ENCODE measurements at regions not wholly inside any gene's neighbourhood (a gene's known extent, or its start where the extent isn't known, plus 50 kb on each side); places are given as distances from the start of the nearest gene placed in this dataset.

GRCh38 chr5:113719549-113719948 is 206.1 kb downstream of the YTHDC2 start:
- no peak for DNase-seq (ENCODE audit: low read depth)
- no peak overlapping the region for H3K4me3 ChIP-seq (ENCODE audit: low read depth, low read length)
- TF ChIP-seq, protein P1, sequence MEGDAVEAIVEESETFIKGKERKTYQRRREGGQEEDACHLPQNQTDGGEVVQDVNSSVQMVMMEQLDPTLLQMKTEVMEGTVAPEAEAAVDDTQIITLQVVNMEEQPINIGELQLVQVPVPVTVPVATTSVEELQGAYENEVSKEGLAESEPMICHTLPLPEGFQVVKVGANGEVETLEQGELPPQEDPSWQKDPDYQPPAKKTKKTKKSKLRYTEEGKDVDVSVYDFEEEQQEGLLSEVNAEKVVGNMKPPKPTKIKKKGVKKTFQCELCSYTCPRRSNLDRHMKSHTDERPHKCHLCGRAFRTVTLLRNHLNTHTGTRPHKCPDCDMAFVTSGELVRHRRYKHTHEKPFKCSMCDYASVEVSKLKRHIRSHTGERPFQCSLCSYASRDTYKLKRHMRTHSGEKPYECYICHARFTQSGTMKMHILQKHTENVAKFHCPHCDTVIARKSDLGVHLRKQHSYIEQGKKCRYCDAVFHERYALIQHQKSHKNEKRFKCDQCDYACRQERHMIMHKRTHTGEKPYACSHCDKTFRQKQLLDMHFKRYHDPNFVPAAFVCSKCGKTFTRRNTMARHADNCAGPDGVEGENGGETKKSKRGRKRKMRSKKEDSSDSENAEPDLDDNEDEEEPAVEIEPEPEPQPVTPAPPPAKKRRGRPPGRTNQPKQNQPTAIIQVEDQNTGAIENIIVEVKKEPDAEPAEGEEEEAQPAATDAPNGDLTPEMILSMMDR (IDR thresholded peaks at IDR 0.05; ENCODE audit: control insufficient read depth, extremely low read depth, insufficient read depth), result no peak

DNA sequence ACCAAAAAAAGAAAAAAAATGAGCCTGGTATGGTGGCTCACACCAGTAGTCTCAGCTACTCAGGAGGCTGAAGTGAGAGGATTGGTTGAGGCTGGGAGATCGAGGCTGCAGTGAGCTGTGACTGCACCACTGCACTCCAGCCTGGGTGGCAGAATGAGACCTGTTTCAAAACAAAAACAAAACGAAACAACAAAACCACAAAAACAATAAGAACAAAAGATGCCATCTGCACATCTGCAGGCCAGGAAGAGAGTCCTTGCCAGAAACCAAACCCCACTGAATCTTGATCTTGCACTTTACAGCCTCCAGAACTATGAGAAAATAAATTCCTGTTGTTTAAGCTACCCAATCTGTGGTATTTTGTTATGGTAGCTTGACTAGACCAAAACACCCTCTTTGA is 207.7 kb downstream of the YTHDC2 start:
- no peak for DNase-seq (ENCODE audit: low read depth)
- TF ChIP-seq, protein P1 (IDR thresholded peaks at IDR 0.05; ENCODE audit: control insufficient read depth, extremely low read depth, insufficient read depth), result no peak
- H3K4me3 ChIP-seq (ENCODE audit: low read depth, low read length), result no peak overlapping the region

- no peak overlapping the region for H3K4me3 ChIP-seq (ENCODE audit: low read depth, low read length)
- no peak for DNase-seq (ENCODE audit: low read depth)
- TF ChIP-seq, protein P1 (IDR thresholded peaks at IDR 0.05; ENCODE audit: control insufficient read depth, extremely low read depth, insufficient read depth), result no peak
Observed at GRCh38 chr5:113723021-113723420, 209.5 kb downstream of the YTHDC2 start.

DNA sequence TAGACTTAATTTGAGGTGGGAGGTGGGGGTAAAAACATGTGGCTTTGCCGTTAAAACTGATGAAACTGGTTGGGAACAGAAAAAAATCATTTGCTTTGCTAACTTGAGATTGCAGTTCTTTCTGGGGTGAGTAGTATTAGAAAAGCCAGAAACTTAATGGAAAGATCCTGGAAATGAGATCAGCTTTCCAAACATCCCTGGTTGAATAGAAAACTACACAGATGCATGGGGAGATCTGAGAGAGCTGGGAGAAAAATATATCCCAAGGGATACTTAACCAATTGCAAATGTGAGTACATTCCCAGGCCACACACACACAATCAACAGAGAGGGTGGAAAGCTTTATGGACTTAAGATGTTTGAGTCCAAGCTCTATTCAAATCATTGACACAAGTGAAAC is 222.3 kb downstream of the YTHDC2 start:
- TF ChIP-seq, protein P1 (IDR thresholded peaks at IDR 0.05; ENCODE audit: control insufficient read depth, extremely low read depth, insufficient read depth), result no peak
- H3K4me3 ChIP-seq (ENCODE audit: low read depth, low read length), result no peak overlapping the region
- no peak for DNase-seq (ENCODE audit: low read depth)

DNA sequence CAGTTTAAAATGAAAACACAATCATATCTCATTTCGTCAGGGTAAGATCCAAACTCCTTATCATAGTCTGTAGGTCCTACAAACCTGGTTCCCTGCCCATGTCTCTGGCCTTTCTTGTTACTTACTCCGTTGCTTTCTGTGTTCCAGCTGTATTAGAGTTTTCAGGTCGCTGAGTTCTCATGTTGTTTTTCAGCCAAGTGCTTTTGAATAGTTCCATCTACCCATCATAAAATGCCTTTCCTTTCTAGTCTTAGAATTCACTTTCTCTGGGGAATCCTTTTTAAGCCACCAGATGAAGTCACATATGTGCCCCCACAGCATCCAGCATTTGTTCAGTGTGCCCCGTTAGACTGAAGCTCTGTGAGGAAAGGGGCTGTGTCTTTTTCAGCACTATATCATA is 228.7 kb downstream of the YTHDC2 start:
- H3K4me3 ChIP-seq (ENCODE audit: low read depth, low read length), result no peak overlapping the region
- TF ChIP-seq, protein P1 (IDR thresholded peaks at IDR 0.05; ENCODE audit: control insufficient read depth, extremely low read depth, insufficient read depth), result no peak
- no peak for DNase-seq (ENCODE audit: low read depth)

DNA sequence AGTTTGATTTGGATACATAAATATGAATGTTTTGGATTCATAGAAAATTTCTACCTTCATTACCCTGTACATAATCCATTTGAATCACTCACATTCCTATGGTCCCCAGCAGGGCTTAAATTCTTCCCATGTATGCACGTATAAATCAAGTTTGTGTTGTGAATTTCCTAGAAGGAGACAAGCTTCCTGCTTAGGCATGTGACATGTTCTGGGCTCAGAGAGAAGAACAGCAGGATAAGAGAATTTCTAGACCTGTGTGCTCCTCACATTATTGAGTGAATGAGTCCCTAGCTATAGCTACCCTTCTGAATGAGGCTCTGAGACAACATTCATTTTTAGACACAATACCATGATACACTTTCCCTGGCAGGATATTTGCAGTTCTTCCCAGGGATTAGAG is 229.1 kb downstream of the YTHDC2 start:
- DNase-seq (ENCODE audit: low read depth), result no peak
- TF ChIP-seq, protein P1 (IDR thresholded peaks at IDR 0.05; ENCODE audit: control insufficient read depth, extremely low read depth, insufficient read depth), result no peak

DNA sequence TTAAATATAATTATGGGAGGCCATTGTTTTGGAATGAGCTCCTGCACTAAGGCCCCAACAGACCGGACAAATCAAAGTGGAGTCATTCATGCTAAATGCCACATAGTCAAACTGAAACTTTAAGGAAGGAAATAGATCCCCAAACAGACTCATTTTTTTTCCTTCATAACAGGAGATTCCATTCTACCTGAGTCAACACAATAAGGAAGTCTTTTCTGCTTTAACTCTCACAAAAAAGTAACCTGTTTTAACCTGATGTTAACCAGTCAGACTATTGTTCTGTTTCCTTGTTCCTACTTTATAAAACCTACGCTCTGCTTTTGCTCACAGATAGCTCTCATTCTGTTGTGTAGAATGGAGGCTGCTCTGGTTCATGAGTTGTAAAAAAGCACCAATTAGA is 234.9 kb downstream of the YTHDC2 start:
- DNase-seq (ENCODE audit: low read depth), result no peak
- H3K4me3 ChIP-seq (ENCODE audit: low read depth, low read length), result no peak overlapping the region
- TF ChIP-seq, protein P1 (IDR thresholded peaks at IDR 0.05; ENCODE audit: control insufficient read depth, extremely low read depth, insufficient read depth), result no peak

More for the DNA sequence above, 229.1 kb downstream of the YTHDC2 start:
- no peak overlapping the region for H3K4me3 ChIP-seq (ENCODE audit: low read depth, low read length)

Data from LNCaP clone FGC (cell line).